Neural progenitor cell (in vitro differentiated cells): ENCODE measurements at regions not wholly inside any gene's neighbourhood (a gene's known extent, or its start where the extent isn't known, plus 50 kb on each side); places are given as distances from the start of the nearest gene placed in this dataset.

Experiments used
- DNase-seq: peaks from one replicate; pipeline ENCODE4 v3.0.0-alpha.2; 2016; ENCODE audit warnings: low spot score
- H2AFZ ChIP-seq: fragments of 200-600 bp; sonication (generic); replicated peaks from 2 replicates; pipeline ENCODE4 v1.6.1; 2016; ENCODE audit warnings: antibody characterized with exemption
- H3F3A ChIP-seq: fragments of 200-600 bp; sonication (generic); 2 replicates; pipeline ENCODE4 v1.6.1; 2016; ENCODE audit warnings: antibody characterized with exemption, low read depth
- H3K27ac ChIP-seq: fragments of 200-600 bp; sonication (generic); 2 replicates; pipeline ENCODE4 v1.5.1; 2016; ENCODE audit warnings: mild to moderate bottlenecking
- H3K27me3 ChIP-seq: fragments of 200-600 bp; sonication (generic); 2 replicates; pipeline ENCODE4 v1.6.1; 2016; ENCODE audit warnings: mild to moderate bottlenecking, moderate library complexity
- H3K36me3 ChIP-seq: fragments of 200-600 bp; sonication (generic); 2 replicates; pipeline ENCODE4 v1.5.1; 2016
- H3K4me1 ChIP-seq: fragments of 200-600 bp; sonication (generic); 2 replicates; pipeline ENCODE4 v1.6.1; 2016; ENCODE audit warnings: mixed run types
- H3K4me2 ChIP-seq: fragments of 200-600 bp; sonication (generic); 2 replicates; pipeline ENCODE4 v1.6.1; 2016
- H3K4me3 ChIP-seq: fragments of 200-600 bp; sonication (generic); 2 replicates; pipeline ENCODE4 v1.5.1; 2016
- H3K79me2 ChIP-seq: fragments of 200-600 bp; sonication (generic); 2 replicates; pipeline ENCODE4 v1.6.1; 2016; ENCODE audit warnings: low read depth
- H3K9ac ChIP-seq: fragments of 200-600 bp; sonication (generic); 2 replicates; pipeline ENCODE4 v1.6.1; 2016
- H3K9me3 ChIP-seq: fragments of 200-600 bp; sonication (generic); 2 replicates; pipeline ENCODE4 v1.5.1; 2016; ENCODE audit warnings: low read depth
- H4K20me1 ChIP-seq: fragments of 200-600 bp; sonication (generic); 2 replicates; pipeline ENCODE4 v1.6.1; 2016; ENCODE audit warnings: low read depth
- H3K27ac Mint-ChIP-seq: 3 replicates; pipeline ENCODE4 v1.8.0; 2021; ENCODE audit warnings: mixed read lengths
- H3K27me3 Mint-ChIP-seq: 2 replicates; pipeline ENCODE4 v1.8.0; 2022; ENCODE audit warnings: low read depth, mild to moderate bottlenecking, inconsistent platforms, moderate library complexity, mixed read lengths; ENCODE audit not compliant: insufficient read depth
- H3K36me3 Mint-ChIP-seq: 3 replicates; pipeline ENCODE4 v1.8.0; 2021; ENCODE audit warnings: mixed read lengths
- H3K4me1 Mint-ChIP-seq: 3 replicates; pipeline ENCODE4 v1.8.0; 2021; ENCODE audit warnings: mixed read lengths
- H3K4me3 Mint-ChIP-seq: 3 replicates; pipeline ENCODE4 v1.8.0; 2021; ENCODE audit warnings: mild to moderate bottlenecking, moderate library complexity, mixed read lengths
- H3K9me3 Mint-ChIP-seq: 3 replicates; pipeline ENCODE4 v1.8.0; 2020; ENCODE audit warnings: mixed read lengths
- EZH2 ChIP-seq: fragments of 200-600 bp; sonication (generic); IDR thresholded peaks from 2 replicates; pipeline ENCODE4 v1.6.1; 2017; ENCODE audit warnings: antibody characterized with exemption, mild to moderate bottlenecking, moderate library complexity
- EZH2phosphoT487 ChIP-seq: fragments of 200-600 bp; sonication (generic); IDR thresholded peaks from 2 replicates; pipeline ENCODE4 v1.6.1; 2017; ENCODE audit warnings: antibody characterized with exemption
- TF ChIP-seq, protein P1 (sequence below): fragments of 200-600 bp; sonication (generic); IDR thresholded peaks from 2 replicates; pipeline ENCODE4 v1.5.1; 2017; ENCODE audit warnings: antibody characterized with exemption, mild to moderate bottlenecking

DNA sequence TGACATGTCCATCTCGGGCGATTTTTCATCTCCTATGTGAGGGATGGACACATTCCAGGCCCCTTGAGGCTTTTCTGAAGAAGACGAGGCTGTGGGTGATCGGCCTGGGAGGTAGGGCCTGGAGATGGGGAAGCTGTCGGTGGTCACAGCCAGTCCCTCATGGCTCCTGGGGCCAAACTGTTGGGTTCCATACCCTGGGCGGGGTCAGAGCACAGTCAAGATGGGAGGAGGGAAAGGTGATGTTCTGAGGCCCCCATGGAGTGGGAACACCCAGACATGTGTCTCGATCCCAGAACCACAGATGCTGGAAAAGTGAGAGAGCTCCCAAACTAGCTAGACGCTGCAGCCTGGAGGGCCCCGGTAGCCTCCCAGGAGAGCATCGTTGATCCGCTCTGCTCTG is 157.5 kb upstream of the C1orf174 start:
- no peaks in the 10 kb centered on the region for H3K36me3 Mint-ChIP-seq
- no peak overlapping the region for H3K4me3 Mint-ChIP-seq
- H3F3A ChIP-seq: no peaks in the 10 kb centered on the region
- H3K9me3 ChIP-seq: no peaks in the 10 kb centered on the region
- peaks cover under 1% of the 10 kb centered on the region for H3K27me3 Mint-ChIP-seq
- H2AFZ ChIP-seq: no peak overlapping the region
- H4K20me1 ChIP-seq: no peaks in the 10 kb centered on the region
- no peak overlapping the region for H3K4me3 ChIP-seq
- H3K27ac ChIP-seq: no peak overlapping the region
- H3K36me3 ChIP-seq: no peaks in the 10 kb centered on the region
- H3K79me2 ChIP-seq: no peaks in the 10 kb centered on the region
- H3K27ac Mint-ChIP-seq: no peak overlapping the region
- H3K4me1 ChIP-seq: no peaks in the 10 kb centered on the region
- no peaks in the 10 kb centered on the region for H3K27me3 ChIP-seq
- H3K9me3 Mint-ChIP-seq: no peaks in the 10 kb centered on the region
- H3K4me2 ChIP-seq: no peak overlapping the region
- no peak for DNase-seq
- TF ChIP-seq EZH2phosphoT487 (no peak), EZH2 (no peak)
- TF ChIP-seq, protein P1, sequence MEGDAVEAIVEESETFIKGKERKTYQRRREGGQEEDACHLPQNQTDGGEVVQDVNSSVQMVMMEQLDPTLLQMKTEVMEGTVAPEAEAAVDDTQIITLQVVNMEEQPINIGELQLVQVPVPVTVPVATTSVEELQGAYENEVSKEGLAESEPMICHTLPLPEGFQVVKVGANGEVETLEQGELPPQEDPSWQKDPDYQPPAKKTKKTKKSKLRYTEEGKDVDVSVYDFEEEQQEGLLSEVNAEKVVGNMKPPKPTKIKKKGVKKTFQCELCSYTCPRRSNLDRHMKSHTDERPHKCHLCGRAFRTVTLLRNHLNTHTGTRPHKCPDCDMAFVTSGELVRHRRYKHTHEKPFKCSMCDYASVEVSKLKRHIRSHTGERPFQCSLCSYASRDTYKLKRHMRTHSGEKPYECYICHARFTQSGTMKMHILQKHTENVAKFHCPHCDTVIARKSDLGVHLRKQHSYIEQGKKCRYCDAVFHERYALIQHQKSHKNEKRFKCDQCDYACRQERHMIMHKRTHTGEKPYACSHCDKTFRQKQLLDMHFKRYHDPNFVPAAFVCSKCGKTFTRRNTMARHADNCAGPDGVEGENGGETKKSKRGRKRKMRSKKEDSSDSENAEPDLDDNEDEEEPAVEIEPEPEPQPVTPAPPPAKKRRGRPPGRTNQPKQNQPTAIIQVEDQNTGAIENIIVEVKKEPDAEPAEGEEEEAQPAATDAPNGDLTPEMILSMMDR: no peak
- H3K4me1 Mint-ChIP-seq: no peaks in the 10 kb centered on the region
- no peak overlapping the region for H3K9ac ChIP-seq

GRCh38 chr1:4058122-4058521 is 158.1 kb upstream of the C1orf174 start:
- Mint-ChIP-seq H3K27ac (no peak overlapping the region), H3K27me3 (no peaks in the 10 kb centered on the region), H3K4me3 (no peak overlapping the region), H3K4me1 (no peaks in the 10 kb centered on the region), H3K36me3 (no peaks in the 10 kb centered on the region), H3K9me3 (no peaks in the 10 kb centered on the region)
- Histone ChIP-seq H4K20me1 (no peaks in the 10 kb centered on the region), H3K36me3 (no peaks in the 10 kb centered on the region), H3K4me1 (no peaks in the 10 kb centered on the region), H3F3A (no peaks in the 10 kb centered on the region), H3K79me2 (no peaks in the 10 kb centered on the region), H3K9me3 (no peaks in the 10 kb centered on the region), H3K27ac (no peak overlapping the region), H3K4me3 (no peak overlapping the region), H3K4me2 (no peak overlapping the region), H3K27me3 (no peaks in the 10 kb centered on the region), H2AFZ (no peak overlapping the region), H3K9ac (no peak overlapping the region)
- DNase-seq: no peak
- TF ChIP-seq EZH2phosphoT487: no peak
- TF ChIP-seq, protein P1: no peak
- no peak for TF ChIP-seq EZH2

- Histone ChIP-seq H3K4me3 (no peak overlapping the region), H3K27me3 (no peaks in the 10 kb centered on the region), H3K27ac (no peak overlapping the region), H2AFZ (no peak overlapping the region), H3F3A (no peaks in the 10 kb centered on the region), H4K20me1 (no peaks in the 10 kb centered on the region), H3K4me1 (no peaks in the 10 kb centered on the region), H3K79me2 (no peaks in the 10 kb centered on the region), H3K36me3 (no peaks in the 10 kb centered on the region), H3K9me3 (no peaks in the 10 kb centered on the region), H3K9ac (no peak overlapping the region), H3K4me2 (no peak overlapping the region)
- no peaks in the 10 kb centered on the region for H3K36me3 Mint-ChIP-seq
- TF ChIP-seq EZH2phosphoT487 (no peak), EZH2 (no peak)
- TF ChIP-seq, protein P1: no peak
- no peak for DNase-seq
- no peaks in the 10 kb centered on the region for H3K27me3 Mint-ChIP-seq
- no peaks in the 10 kb centered on the region for H3K4me1 Mint-ChIP-seq
- no peak overlapping the region for H3K4me3 Mint-ChIP-seq
- no peaks in the 10 kb centered on the region for H3K9me3 Mint-ChIP-seq
- H3K27ac Mint-ChIP-seq: no peak overlapping the region
These were observed 158.6 kb upstream of the C1orf174 start for GRCh38 chr1:4058706-4059105.
